ENCODE measurements at regions not wholly inside any gene's neighbourhood (a gene's known extent, or its start where the extent isn't known, plus 50 kb on each side); places are given as distances from the start of the nearest gene placed in this dataset.

DNA sequence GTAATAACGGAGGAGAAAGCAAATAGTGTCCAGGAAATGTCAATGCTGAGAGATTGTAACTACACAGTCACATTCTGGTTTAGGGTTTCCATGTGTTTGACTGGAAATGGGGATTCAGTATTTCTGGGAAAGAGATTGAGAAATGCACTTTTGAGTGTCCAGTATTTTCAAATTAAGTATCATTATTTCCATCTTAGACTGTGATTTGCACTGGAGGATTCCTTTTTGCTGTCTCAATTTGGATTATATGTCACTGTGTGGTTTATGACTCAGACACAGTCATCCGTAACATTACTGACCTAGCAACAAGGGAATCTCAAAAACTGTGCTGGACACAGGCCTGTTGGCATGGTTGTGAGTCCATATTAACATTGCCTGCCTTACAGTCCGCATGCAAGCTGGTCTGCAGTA, 681.4 kb downstream of the CDH11 start:
- TF ChIP-seq, protein P1, sequence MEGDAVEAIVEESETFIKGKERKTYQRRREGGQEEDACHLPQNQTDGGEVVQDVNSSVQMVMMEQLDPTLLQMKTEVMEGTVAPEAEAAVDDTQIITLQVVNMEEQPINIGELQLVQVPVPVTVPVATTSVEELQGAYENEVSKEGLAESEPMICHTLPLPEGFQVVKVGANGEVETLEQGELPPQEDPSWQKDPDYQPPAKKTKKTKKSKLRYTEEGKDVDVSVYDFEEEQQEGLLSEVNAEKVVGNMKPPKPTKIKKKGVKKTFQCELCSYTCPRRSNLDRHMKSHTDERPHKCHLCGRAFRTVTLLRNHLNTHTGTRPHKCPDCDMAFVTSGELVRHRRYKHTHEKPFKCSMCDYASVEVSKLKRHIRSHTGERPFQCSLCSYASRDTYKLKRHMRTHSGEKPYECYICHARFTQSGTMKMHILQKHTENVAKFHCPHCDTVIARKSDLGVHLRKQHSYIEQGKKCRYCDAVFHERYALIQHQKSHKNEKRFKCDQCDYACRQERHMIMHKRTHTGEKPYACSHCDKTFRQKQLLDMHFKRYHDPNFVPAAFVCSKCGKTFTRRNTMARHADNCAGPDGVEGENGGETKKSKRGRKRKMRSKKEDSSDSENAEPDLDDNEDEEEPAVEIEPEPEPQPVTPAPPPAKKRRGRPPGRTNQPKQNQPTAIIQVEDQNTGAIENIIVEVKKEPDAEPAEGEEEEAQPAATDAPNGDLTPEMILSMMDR (IDR thresholded peaks at IDR 0.05; ENCODE audit: low read depth, low read length, poor library complexity, severe bottlenecking): no peak
- no peak for TF ChIP-seq EZH2phosphoT487 (IDR thresholded peaks at IDR 0.05; ENCODE audit: borderline replicate concordance, low read length)

Measured in DOHH2 (cell line).